ENCODE measurements at regions not wholly inside any gene's neighbourhood (a gene's known extent, or its start where the extent isn't known, plus 50 kb on each side); places are given as distances from the start of the nearest gene placed in this dataset.

DNA sequence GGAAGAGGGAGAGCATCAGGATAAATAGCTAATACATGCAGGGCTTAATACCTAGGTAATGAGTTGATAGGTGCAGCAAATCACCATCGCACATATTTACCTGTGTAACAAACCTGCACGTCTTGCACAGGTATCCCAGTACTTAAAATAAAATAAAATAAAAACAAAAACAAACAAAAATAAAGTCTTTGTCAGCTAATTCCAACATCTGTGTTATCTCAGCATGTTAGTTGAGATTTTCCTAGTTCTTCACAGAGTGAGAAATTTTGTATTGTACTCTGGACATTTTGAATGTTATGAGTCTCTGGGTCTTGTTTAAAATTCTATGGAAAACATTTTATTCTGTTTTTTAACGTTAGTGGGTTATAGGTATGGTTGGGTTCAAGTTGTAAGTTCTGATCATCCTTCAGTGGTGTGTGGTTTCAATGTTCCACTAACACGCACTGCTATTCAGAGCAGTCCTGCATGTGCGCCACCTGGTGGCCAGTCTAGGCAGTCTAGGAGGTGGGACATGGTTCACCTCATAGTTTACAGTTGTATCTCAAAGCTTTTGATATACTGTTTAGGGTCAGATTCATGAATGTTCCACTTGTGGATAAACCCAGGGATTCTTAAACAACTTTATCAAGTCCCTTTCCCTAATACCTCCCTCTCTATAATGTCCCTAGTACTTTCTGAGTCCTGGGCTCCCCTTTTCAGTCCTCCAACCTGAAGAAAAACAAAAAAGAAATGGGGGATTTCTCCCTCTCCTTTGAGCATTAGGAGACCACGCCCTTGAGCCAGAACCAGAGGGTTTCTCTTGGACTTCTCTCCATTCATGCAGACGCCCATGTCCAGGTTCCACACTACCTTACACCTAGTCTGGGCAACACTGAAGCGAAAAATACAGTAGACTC, 213.4 kb upstream of the GATA6 start (continued):
- TF ChIP-seq, protein P1, sequence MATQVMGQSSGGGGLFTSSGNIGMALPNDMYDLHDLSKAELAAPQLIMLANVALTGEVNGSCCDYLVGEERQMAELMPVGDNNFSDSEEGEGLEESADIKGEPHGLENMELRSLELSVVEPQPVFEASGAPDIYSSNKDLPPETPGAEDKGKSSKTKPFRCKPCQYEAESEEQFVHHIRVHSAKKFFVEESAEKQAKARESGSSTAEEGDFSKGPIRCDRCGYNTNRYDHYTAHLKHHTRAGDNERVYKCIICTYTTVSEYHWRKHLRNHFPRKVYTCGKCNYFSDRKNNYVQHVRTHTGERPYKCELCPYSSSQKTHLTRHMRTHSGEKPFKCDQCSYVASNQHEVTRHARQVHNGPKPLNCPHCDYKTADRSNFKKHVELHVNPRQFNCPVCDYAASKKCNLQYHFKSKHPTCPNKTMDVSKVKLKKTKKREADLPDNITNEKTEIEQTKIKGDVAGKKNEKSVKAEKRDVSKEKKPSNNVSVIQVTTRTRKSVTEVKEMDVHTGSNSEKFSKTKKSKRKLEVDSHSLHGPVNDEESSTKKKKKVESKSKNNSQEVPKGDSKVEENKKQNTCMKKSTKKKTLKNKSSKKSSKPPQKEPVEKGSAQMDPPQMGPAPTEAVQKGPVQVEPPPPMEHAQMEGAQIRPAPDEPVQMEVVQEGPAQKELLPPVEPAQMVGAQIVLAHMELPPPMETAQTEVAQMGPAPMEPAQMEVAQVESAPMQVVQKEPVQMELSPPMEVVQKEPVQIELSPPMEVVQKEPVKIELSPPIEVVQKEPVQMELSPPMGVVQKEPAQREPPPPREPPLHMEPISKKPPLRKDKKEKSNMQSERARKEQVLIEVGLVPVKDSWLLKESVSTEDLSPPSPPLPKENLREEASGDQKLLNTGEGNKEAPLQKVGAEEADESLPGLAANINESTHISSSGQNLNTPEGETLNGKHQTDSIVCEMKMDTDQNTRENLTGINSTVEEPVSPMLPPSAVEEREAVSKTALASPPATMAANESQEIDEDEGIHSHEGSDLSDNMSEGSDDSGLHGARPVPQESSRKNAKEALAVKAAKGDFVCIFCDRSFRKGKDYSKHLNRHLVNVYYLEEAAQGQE (IDR thresholded peaks at IDR 0.05; ENCODE audit: low read depth), result no peak
- TF ChIP-seq CEBPB (IDR thresholded peaks at IDR 0.05; ENCODE audit: low read depth) (no peak), RAD21 (IDR thresholded peaks at IDR 0.05; ENCODE audit: low read depth) (peak; percentile 55), TCF7L2 (IDR thresholded peaks at IDR 0.05; ENCODE audit: borderline replicate concordance, extremely low read depth, insufficient read depth, insufficient read length) (no peak), POLR2A (IDR thresholded peaks at IDR 0.05; ENCODE audit: borderline replicate concordance, extremely low read depth, insufficient read depth, insufficient read length) (no peak), EGR1 (IDR thresholded peaks at IDR 0.05; ENCODE audit: low read depth) (no peak), ZFX (IDR thresholded peaks at IDR 0.05) (no peak), EZH2 (IDR thresholded peaks at IDR 0.05) (no peak), SP1 (IDR thresholded peaks at IDR 0.05; ENCODE audit: low read depth) (no peak), FOSL1 (IDR thresholded peaks at IDR 0.05; ENCODE audit: low read depth) (no peak), POLR2AphosphoS5 (IDR thresholded peaks at IDR 0.05; ENCODE audit: low read depth, low read length) (no peak), CBX3 (IDR thresholded peaks at IDR 0.05; ENCODE audit: low read depth) (0 out of 2 replicates have a peak, but pooled peaks have one; percentile 11), YY1 (IDR thresholded peaks at IDR 0.05; ENCODE audit: extremely low read depth, insufficient replicate concordance, low read depth, low read length) (no peak), SIN3A (IDR thresholded peaks at IDR 0.05; ENCODE audit: low read depth) (no peak)
- TF ChIP-seq, protein P2, sequence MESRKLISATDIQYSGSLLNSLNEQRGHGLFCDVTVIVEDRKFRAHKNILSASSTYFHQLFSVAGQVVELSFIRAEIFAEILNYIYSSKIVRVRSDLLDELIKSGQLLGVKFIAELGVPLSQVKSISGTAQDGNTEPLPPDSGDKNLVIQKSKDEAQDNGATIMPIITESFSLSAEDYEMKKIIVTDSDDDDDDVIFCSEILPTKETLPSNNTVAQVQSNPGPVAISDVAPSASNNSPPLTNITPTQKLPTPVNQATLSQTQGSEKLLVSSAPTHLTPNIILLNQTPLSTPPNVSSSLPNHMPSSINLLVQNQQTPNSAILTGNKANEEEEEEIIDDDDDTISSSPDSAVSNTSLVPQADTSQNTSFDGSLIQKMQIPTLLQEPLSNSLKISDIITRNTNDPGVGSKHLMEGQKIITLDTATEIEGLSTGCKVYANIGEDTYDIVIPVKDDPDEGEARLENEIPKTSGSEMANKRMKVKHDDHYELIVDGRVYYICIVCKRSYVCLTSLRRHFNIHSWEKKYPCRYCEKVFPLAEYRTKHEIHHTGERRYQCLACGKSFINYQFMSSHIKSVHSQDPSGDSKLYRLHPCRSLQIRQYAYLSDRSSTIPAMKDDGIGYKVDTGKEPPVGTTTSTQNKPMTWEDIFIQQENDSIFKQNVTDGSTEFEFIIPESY (IDR thresholded peaks at IDR 0.05; ENCODE audit: extremely low read depth, insufficient replicate concordance, low read length), result no peak

All from HCT116 (cell line).